Activated CD4-positive, alpha-beta memory T cell treated with anti-CD3 and anti-CD28 coated beads for 36 hours (primary cell): ENCODE measurements at regions not wholly inside any gene's neighbourhood (a gene's known extent, or its start where the extent isn't known, plus 50 kb on each side); places are given as distances from the start of the nearest gene placed in this dataset.

Experiments
- CTCF ChIA-PET: fragments of 350-600 bp; sonication (Branson Sonifier 250); formaldehyde crosslinking; loops from one replicate; lab custom pipeline; 2021; ENCODE audit warnings: antibody characterized with exemption, inconsistent platforms; lab: Charles Lee
- POLR2A ChIA-PET: fragments of 350-600 bp; sonication (Branson Sonifier 250); formaldehyde crosslinking; loops from one replicate; lab custom pipeline; 2021; ENCODE audit warnings: antibody characterized with exemption; lab: Charles Lee
- DNase-seq: peaks from one replicate; pipeline ENCODE4 v3.0.0-alpha.2; 2020
- H3K27ac Mint-ChIP-seq: one replicate; pipeline ENCODE4 v1.8.0; 2021; ENCODE audit warnings: mixed read lengths
- H3K27me3 Mint-ChIP-seq: one replicate; pipeline ENCODE4 v1.8.0; 2021; ENCODE audit warnings: mixed read lengths
- H3K36me3 Mint-ChIP-seq: one replicate; pipeline ENCODE4 v1.8.0; 2021; ENCODE audit warnings: mixed read lengths
- H3K4me1 Mint-ChIP-seq: one replicate; pipeline ENCODE4 v1.8.0; 2021; ENCODE audit warnings: low read depth, mixed read lengths
- H3K4me3 Mint-ChIP-seq: one replicate; pipeline ENCODE4 v1.8.0; 2021; ENCODE audit warnings: mild to moderate bottlenecking, mixed read lengths
- H3K9me3 Mint-ChIP-seq: one replicate; pipeline ENCODE4 v1.8.0; 2021; ENCODE audit warnings: mixed read lengths
- intact Hi-C: fragments of 100-400 bp; cut with micrococcal nuclease; formaldehyde crosslinking; loops from one replicate; pipeline ENCODE4 v1.15.1; 2023

- H3K4me1 Mint-ChIP-seq, result no peaks in the 10 kb centered on the region
- no peaks in the 10 kb centered on the region for H3K27me3 Mint-ChIP-seq
- no peaks in the 10 kb centered on the region for H3K36me3 Mint-ChIP-seq
- intact Hi-C loops, result no loop called here
- H3K4me3 Mint-ChIP-seq, result no peak overlapping the region
- no peaks in the 10 kb centered on the region for H3K9me3 Mint-ChIP-seq
- no peak for DNase-seq
- H3K27ac Mint-ChIP-seq, result no peak overlapping the region
- ChIA-PET CTCF (interaction anchor here (0.6 kb wide), 1 partner anchor 53 kb away, joined by 3 read pairs; no protein-coding TSS in a partner anchor), POLR2A (no interaction called here)
Measured at GRCh38 chr9:107064378-107064777, 201.4 kb downstream of the ZNF462 start.

GRCh38 chr9:107065549-107065948 lies 202.6 kb downstream of the ZNF462 start:
- CTCF ChIA-PET, result no interaction called here
- no peak overlapping the region for H3K4me3 Mint-ChIP-seq
- POLR2A ChIA-PET, result no interaction called here

GRCh38 chr9:107067739-107068416 lies 204.9 kb downstream of the ZNF462 start:
- H3K4me3 Mint-ChIP-seq, result no peak overlapping the region
- CTCF ChIA-PET, result no interaction called here
- no peaks in the 10 kb centered on the region for H3K4me1 Mint-ChIP-seq

More at GRCh38 chr9:107065549-107065948, 202.6 kb downstream of the ZNF462 start:
- intact Hi-C loops, result no loop called here
- Mint-ChIP-seq H3K36me3 (no peaks in the 10 kb centered on the region), H3K27ac (no peak overlapping the region), H3K9me3 (no peaks in the 10 kb centered on the region), H3K27me3 (no peaks in the 10 kb centered on the region), H3K4me1 (no peaks in the 10 kb centered on the region)
- DNase-seq, result no peak

GRCh38 chr9:107068581-107068980 lies 205.6 kb downstream of the ZNF462 start:
- Mint-ChIP-seq H3K4me1 (no peaks in the 10 kb centered on the region), H3K4me3 (no peak overlapping the region), H3K36me3 (no peaks in the 10 kb centered on the region), H3K9me3 (no peaks in the 10 kb centered on the region), H3K27ac (no peak overlapping the region), H3K27me3 (no peaks in the 10 kb centered on the region)
- ChIA-PET POLR2A (no interaction called here), CTCF (no interaction called here)
- intact Hi-C loops, result no loop called here
- no peak for DNase-seq

More at GRCh38 chr9:107067739-107068416, 204.9 kb downstream of the ZNF462 start:
- H3K27me3 Mint-ChIP-seq, result no peaks in the 10 kb centered on the region
- H3K36me3 Mint-ChIP-seq, result no peaks in the 10 kb centered on the region
- no peak overlapping the region for H3K27ac Mint-ChIP-seq
- no peak for DNase-seq
- POLR2A ChIA-PET, result no interaction called here
- no peaks in the 10 kb centered on the region for H3K9me3 Mint-ChIP-seq
- intact Hi-C loops, result no loop called here

- H3K9me3 Mint-ChIP-seq, result no peaks in the 10 kb centered on the region
- no peaks in the 10 kb centered on the region for H3K27me3 Mint-ChIP-seq
- POLR2A ChIA-PET, result no interaction called here
- no peak overlapping the region for H3K27ac Mint-ChIP-seq
- H3K4me3 Mint-ChIP-seq, result no peak overlapping the region
- no peaks in the 10 kb centered on the region for H3K36me3 Mint-ChIP-seq
- intact Hi-C loops, result no loop called here
- CTCF ChIA-PET, result no interaction called here
- no peak for DNase-seq
- no peaks in the 10 kb centered on the region for H3K4me1 Mint-ChIP-seq
Measured at GRCh38 chr9:107070586-107070985, 207.6 kb downstream of the ZNF462 start.

GRCh38 chr9:107078061-107078460 lies 205.0 kb upstream of the RAD23B start:
- no peak overlapping the region for H3K27ac Mint-ChIP-seq
- ChIA-PET POLR2A (no interaction called here), CTCF (no interaction called here)
- no peak overlapping the region for H3K4me3 Mint-ChIP-seq
- no peaks in the 10 kb centered on the region for H3K9me3 Mint-ChIP-seq
- H3K36me3 Mint-ChIP-seq, result no peaks in the 10 kb centered on the region
- H3K27me3 Mint-ChIP-seq, result no peaks in the 10 kb centered on the region
- H3K4me1 Mint-ChIP-seq, result no peaks in the 10 kb centered on the region
- intact Hi-C loops, result no loop called here
- no peak for DNase-seq

GRCh38 chr9:107079589-107079988 lies 203.5 kb upstream of the RAD23B start:
- POLR2A ChIA-PET, result no interaction called here
- Mint-ChIP-seq H3K36me3 (no peaks in the 10 kb centered on the region), H3K9me3 (no peaks in the 10 kb centered on the region), H3K27ac (no peak overlapping the region), H3K4me1 (no peaks in the 10 kb centered on the region), H3K27me3 (no peaks in the 10 kb centered on the region), H3K4me3 (no peak overlapping the region)
- CTCF ChIA-PET, result no interaction called here
- no peak for DNase-seq
- intact Hi-C loops, result no loop called here

GRCh38 chr9:107080130-107080529 lies 202.9 kb upstream of the RAD23B start:
- DNase-seq, result no peak
- Mint-ChIP-seq H3K27ac (no peak overlapping the region), H3K4me3 (no peak overlapping the region), H3K36me3 (no peaks in the 10 kb centered on the region), H3K27me3 (no peaks in the 10 kb centered on the region), H3K9me3 (no peaks in the 10 kb centered on the region), H3K4me1 (no peaks in the 10 kb centered on the region)
- ChIA-PET POLR2A (no interaction called here), CTCF (no interaction called here)
- intact Hi-C loops, result no loop called here

GRCh38 chr9:107086460-107086859 lies 196.6 kb upstream of the RAD23B start:
- ChIA-PET CTCF (no interaction called here), POLR2A (no interaction called here)
- Mint-ChIP-seq H3K4me3 (no peak overlapping the region), H3K9me3 (no peaks in the 10 kb centered on the region), H3K36me3 (no peaks in the 10 kb centered on the region), H3K27me3 (peaks cover 4% of the 10 kb centered on the region), H3K27ac (no peak overlapping the region), H3K4me1 (no peaks in the 10 kb centered on the region)
- no peak for DNase-seq
- intact Hi-C loops, result no loop called here

- ChIA-PET CTCF (no interaction called here), POLR2A (no interaction called here)
- intact Hi-C loops, result no loop called here
- H3K9me3 Mint-ChIP-seq, result no peaks in the 10 kb centered on the region
- H3K4me3 Mint-ChIP-seq, result no peak overlapping the region
- DNase-seq, result no peak
- H3K36me3 Mint-ChIP-seq, result no peaks in the 10 kb centered on the region
- no peak overlapping the region for H3K27ac Mint-ChIP-seq
- H3K27me3 Mint-ChIP-seq, result peaks cover 4% of the 10 kb centered on the region
- H3K4me1 Mint-ChIP-seq, result no peaks in the 10 kb centered on the region
Measured at GRCh38 chr9:107087222-107087621, 195.9 kb upstream of the RAD23B start.

GRCh38 chr9:107090218-107090617 lies 192.9 kb upstream of the RAD23B start:
- intact Hi-C loops, result no loop called here
- no peak overlapping the region for H3K4me3 Mint-ChIP-seq

GRCh38 chr9:107093365-107094060 lies 189.6 kb upstream of the RAD23B start:
- DNase-seq, result no peak
- intact Hi-C loops, result no loop called here
- ChIA-PET CTCF (no interaction called here), POLR2A (no interaction called here)
- H3K4me1 Mint-ChIP-seq, result no peaks in the 10 kb centered on the region
- no peaks in the 10 kb centered on the region for H3K9me3 Mint-ChIP-seq
- no peak overlapping the region for H3K27ac Mint-ChIP-seq
- peaks cover 2% of the 10 kb centered on the region for H3K27me3 Mint-ChIP-seq
- no peak overlapping the region for H3K4me3 Mint-ChIP-seq
- H3K36me3 Mint-ChIP-seq, result no peaks in the 10 kb centered on the region

More at GRCh38 chr9:107090218-107090617, 192.9 kb upstream of the RAD23B start:
- DNase-seq, result no peak
- H3K27ac Mint-ChIP-seq, result no peak overlapping the region
- H3K9me3 Mint-ChIP-seq, result no peaks in the 10 kb centered on the region
- no peaks in the 10 kb centered on the region for H3K4me1 Mint-ChIP-seq
- H3K36me3 Mint-ChIP-seq, result no peaks in the 10 kb centered on the region
- peaks cover 4% of the 10 kb centered on the region for H3K27me3 Mint-ChIP-seq
- CTCF ChIA-PET, result no interaction called here
- POLR2A ChIA-PET, result no interaction called here

GRCh38 chr9:107094370-107094769 lies 188.7 kb upstream of the RAD23B start:
- POLR2A ChIA-PET, result no interaction called here
- intact Hi-C loops, result no loop called here
- Mint-ChIP-seq H3K4me1 (no peaks in the 10 kb centered on the region), H3K27ac (no peak overlapping the region), H3K27me3 (no peaks in the 10 kb centered on the region), H3K4me3 (no peak overlapping the region), H3K36me3 (no peaks in the 10 kb centered on the region), H3K9me3 (no peaks in the 10 kb centered on the region)
- CTCF ChIA-PET, result no interaction called here
- DNase-seq, result no peak
